ENCODE measurements at regions not wholly inside any gene's neighbourhood (a gene's known extent, or its start where the extent isn't known, plus 50 kb on each side); places are given as distances from the start of the nearest gene placed in this dataset.
"Not testable (repeated sequence)": the region's sequence is repeated elsewhere in the genome, so short reads cannot be mapped to it uniquely, and the experiment has no call there.

- DNase-seq = no peak
Observed at GRCh38 chr2:241958818-241959545, 89.5 kb downstream of the RTP5 start.

GRCh38 chr2:241959751-241960269, 90.3 kb downstream of the RTP5 start:
- DNase-seq = no peak

- DNase-seq = no peak
Observed at GRCh38 chr2:241961454-241961853, 91.9 kb downstream of the RTP5 start.

- no peak for DNase-seq
Observed at GRCh38 chr2:241964133-241964532, 94.6 kb downstream of the RTP5 start.

GRCh38 chr2:241965931-241966412, 96.4 kb downstream of the RTP5 start:
- DNase-seq = peak; percentile 98

GRCh38 chr2:241966647-241967466, 97.3 kb downstream of the RTP5 start:
- DNase-seq = peak; percentile 22

- no peak for DNase-seq
Observed at GRCh38 chr2:241967467-241968144, 98.1 kb downstream of the RTP5 start.

- no peak for DNase-seq
Observed at GRCh38 chr2:241968417-241968816, 98.9 kb downstream of the RTP5 start.

GRCh38 chr2:241969182-241969581, 99.7 kb downstream of the RTP5 start:
- DNase-seq = not testable (repeated sequence)

GRCh38 chr2:241970716-241971115, 101.2 kb downstream of the RTP5 start:
- no peak for DNase-seq

- no peak for DNase-seq
Observed at GRCh38 chr2:241974096-241974495, 104.6 kb downstream of the RTP5 start.

- no peak for DNase-seq
Observed at GRCh38 chr2:241974851-241975592, 105.5 kb downstream of the RTP5 start.

GRCh38 chr2:241975593-241976284, 106.2 kb downstream of the RTP5 start:
- no peak for DNase-seq

- no peak for DNase-seq
Observed at GRCh38 chr2:241976296-241976695, 106.8 kb downstream of the RTP5 start.

GRCh38 chr2:241977557-241978300, 108.2 kb downstream of the RTP5 start:
- DNase-seq = no peak

- no peak for DNase-seq
Observed at GRCh38 chr2:241978670-241979069, 109.1 kb downstream of the RTP5 start.

GRCh38 chr2:241980193-241980592, 110.7 kb downstream of the RTP5 start:
- DNase-seq = no peak

GRCh38 chr2:241981076-241981700, 111.7 kb downstream of the RTP5 start:
- no peak for DNase-seq

- DNase-seq = no peak
Observed at GRCh38 chr2:241982706-241983570, 113.4 kb downstream of the RTP5 start.
